Natural killer cell treated with Interleukin-12 subunit alpha and Interleukin-12 subunit beta and Interleukin-15 and Interleukin-18, amount 100 ng/mL, for 72 hours (primary cell): ENCODE measurements at regions not wholly inside any gene's neighbourhood (a gene's known extent, or its start where the extent isn't known, plus 50 kb on each side); places are given as distances from the start of the nearest gene placed in this dataset.

Source experiments
- ATAC-seq, 2 donors: fragments of 150-1000 bp; cut with Tn5 transposase in 1 of 2; sonication (Bioruptor Pico), chemical (Tn5 transposase) in 1 of 2; 2 replicates each; pipeline ENCODE4 v1.10.0; 2021
- DNase-seq: peaks from one replicate; pipeline ENCODE4 v3.0.0; 2022; ENCODE audit warnings: low spot score
- H3K27ac Mint-ChIP-seq, 2 donors: 1 replicate in 1 of 2; 2 replicates in 1 of 2; pipeline ENCODE4 v1.8.0; 2022; ENCODE audit warnings: mixed read lengths in 2 of 2, mild to moderate bottlenecking in 1 of 2, moderate library complexity in 1 of 2
- H3K27me3 Mint-ChIP-seq, 2 donors: 1 replicate in 1 of 2; 2 replicates in 1 of 2; pipeline ENCODE4 v1.8.0; 2022; ENCODE audit warnings: mixed read lengths in 2 of 2
- H3K36me3 Mint-ChIP-seq: one replicate; pipeline ENCODE4 v1.8.0; 2022; ENCODE audit warnings: mixed read lengths
- H3K4me1 Mint-ChIP-seq, 2 donors: 1 replicate in 1 of 2; 2 replicates in 1 of 2; pipeline ENCODE4 v1.8.0; 2022; ENCODE audit warnings: low read depth in 2 of 2, mixed read lengths in 2 of 2, mild to moderate bottlenecking in 1 of 2
- H3K4me3 Mint-ChIP-seq: one replicate; pipeline ENCODE4 v1.8.0; 2022; ENCODE audit warnings: mixed read lengths
- H3K9me3 Mint-ChIP-seq: 2 replicates; pipeline ENCODE4 v1.8.0; 2022; ENCODE audit warnings: mixed read lengths

- ATAC-seq (no peak), DNase-seq (no peak)
- Mint-ChIP-seq H3K4me3 (no peak overlapping the region), H3K36me3 (no peaks in the 10 kb centered on the region), H3K27ac (no peak overlapping the region), H3K4me1 (no peaks in the 10 kb centered on the region), H3K9me3 (peaks cover 8% of the 10 kb centered on the region), H3K27me3 (peaks cover 0 to 11% of the 10 kb centered on the region in 2 donors)
These were observed 170.3 kb downstream of the CBLN1 start for GRCh38 chr16:49111351-49111750.

GRCh38 chr16:49108611-49109010 is 173.0 kb downstream of the CBLN1 start:
- Mint-ChIP-seq H3K27ac (no peak overlapping the region), H3K9me3 (peaks cover 11% of the 10 kb centered on the region), H3K4me3 (no peak overlapping the region), H3K27me3 (peaks cover 0 to 10% of the 10 kb centered on the region in 2 donors), H3K36me3 (no peaks in the 10 kb centered on the region), H3K4me1 (no peaks in the 10 kb centered on the region)
- DNase-seq (no peak), ATAC-seq (no peak)

GRCh38 chr16:49103298-49103697 is 178.3 kb downstream of the CBLN1 start:
- Mint-ChIP-seq H3K27me3 (no peaks in the 10 kb centered on the region), H3K36me3 (no peaks in the 10 kb centered on the region), H3K4me1 (no peaks in the 10 kb centered on the region), H3K27ac (no peak overlapping the region), H3K4me3 (no peak overlapping the region), H3K9me3 (peaks cover 14% of the 10 kb centered on the region)
- ATAC-seq (no peak), DNase-seq (no peak)

GRCh38 chr16:49101997-49102396 is 179.6 kb downstream of the CBLN1 start:
- peaks cover 18% of the 10 kb centered on the region for H3K9me3 Mint-ChIP-seq
- H3K36me3 Mint-ChIP-seq: no peaks in the 10 kb centered on the region
- no peak overlapping the region for H3K27ac Mint-ChIP-seq
- no peaks in the 10 kb centered on the region for H3K27me3 Mint-ChIP-seq
- DNase-seq: no peak
- H3K4me3 Mint-ChIP-seq: no peak overlapping the region
- no peaks in the 10 kb centered on the region for H3K4me1 Mint-ChIP-seq
- ATAC-seq: no peak

- DNase-seq (no peak), ATAC-seq (no peak)
- no peaks in the 10 kb centered on the region for H3K36me3 Mint-ChIP-seq
- H3K4me1 Mint-ChIP-seq: no peaks in the 10 kb centered on the region
- no peaks in the 10 kb centered on the region for H3K27me3 Mint-ChIP-seq
- no peak overlapping the region for H3K4me3 Mint-ChIP-seq
- no peak overlapping the region for H3K27ac Mint-ChIP-seq
- peaks cover 18% of the 10 kb centered on the region for H3K9me3 Mint-ChIP-seq
These were observed 181.3 kb downstream of the CBLN1 start for GRCh38 chr16:49100366-49100765.

GRCh38 chr16:49097964-49098363 is 183.7 kb downstream of the CBLN1 start:
- no peak for DNase-seq
- Mint-ChIP-seq H3K27me3 (no peaks in the 10 kb centered on the region), H3K4me1 (no peaks in the 10 kb centered on the region), H3K36me3 (no peaks in the 10 kb centered on the region), H3K4me3 (no peak overlapping the region), H3K27ac (no peak overlapping the region), H3K9me3 (peaks cover 13% of the 10 kb centered on the region)
- ATAC-seq: no peak

- no peak for DNase-seq
- no peak overlapping the region for H3K27ac Mint-ChIP-seq
- H3K27me3 Mint-ChIP-seq: no peaks in the 10 kb centered on the region
- ATAC-seq: no peak
- H3K4me1 Mint-ChIP-seq: no peaks in the 10 kb centered on the region
- H3K9me3 Mint-ChIP-seq: peaks cover 8% of the 10 kb centered on the region
- H3K4me3 Mint-ChIP-seq: no peak overlapping the region
- no peaks in the 10 kb centered on the region for H3K36me3 Mint-ChIP-seq
These were observed 185.3 kb downstream of the CBLN1 start for GRCh38 chr16:49096176-49096945.

GRCh38 chr16:49095539-49095938 is 186.1 kb downstream of the CBLN1 start:
- Mint-ChIP-seq H3K27me3 (no peaks in the 10 kb centered on the region), H3K9me3 (peaks cover 4% of the 10 kb centered on the region), H3K27ac (no peak overlapping the region), H3K4me1 (no peaks in the 10 kb centered on the region), H3K36me3 (no peaks in the 10 kb centered on the region), H3K4me3 (no peak overlapping the region)
- no peak for DNase-seq
- no peak for ATAC-seq

- H3K4me3 Mint-ChIP-seq: no peak overlapping the region
- no peak for DNase-seq
- H3K9me3 Mint-ChIP-seq: peaks cover 4% of the 10 kb centered on the region
- H3K4me1 Mint-ChIP-seq: no peaks in the 10 kb centered on the region
- H3K36me3 Mint-ChIP-seq: no peaks in the 10 kb centered on the region
- ATAC-seq: no peak
- no peak overlapping the region for H3K27ac Mint-ChIP-seq
- H3K27me3 Mint-ChIP-seq: no peaks in the 10 kb centered on the region
These were observed 187.2 kb downstream of the CBLN1 start for GRCh38 chr16:49094471-49094870.

- Mint-ChIP-seq H3K27ac (no peak overlapping the region), H3K4me3 (no peak overlapping the region), H3K4me1 (no peaks in the 10 kb centered on the region), H3K27me3 (no peaks in the 10 kb centered on the region), H3K9me3 (peaks cover 4% of the 10 kb centered on the region), H3K36me3 (no peaks in the 10 kb centered on the region)
- ATAC-seq (no peak), DNase-seq (no peak)
These were observed 187.7 kb downstream of the CBLN1 start for GRCh38 chr16:49093939-49094338.

- H3K4me1 Mint-ChIP-seq: no peaks in the 10 kb centered on the region
- no peak overlapping the region for H3K27ac Mint-ChIP-seq
- H3K9me3 Mint-ChIP-seq: peaks cover 4% of the 10 kb centered on the region
- no peak for DNase-seq
- H3K36me3 Mint-ChIP-seq: no peaks in the 10 kb centered on the region
- ATAC-seq: no peak
- no peak overlapping the region for H3K4me3 Mint-ChIP-seq
- H3K27me3 Mint-ChIP-seq: no peaks in the 10 kb centered on the region
These were observed 188.9 kb downstream of the CBLN1 start for GRCh38 chr16:49092704-49093103.

GRCh38 chr16:49089533-49089932 is 192.1 kb downstream of the CBLN1 start:
- peaks cover 10% of the 10 kb centered on the region for H3K9me3 Mint-ChIP-seq
- no peak overlapping the region for H3K4me3 Mint-ChIP-seq
- ATAC-seq: no peak

GRCh38 chr16:49089039-49089438 is 192.6 kb downstream of the CBLN1 start:
- Mint-ChIP-seq H3K4me3 (no peak overlapping the region), H3K9me3 (peaks cover 15% of the 10 kb centered on the region), H3K4me1 (no peaks in the 10 kb centered on the region), H3K27me3 (no peaks in the 10 kb centered on the region), H3K27ac (no peak overlapping the region), H3K36me3 (peaks cover 9% of the 10 kb centered on the region)
- DNase-seq (no peak), ATAC-seq (no peak)

More at GRCh38 chr16:49089533-49089932, 192.1 kb downstream of the CBLN1 start:
- no peaks in the 10 kb centered on the region for H3K27me3 Mint-ChIP-seq
- peaks cover 8% of the 10 kb centered on the region for H3K36me3 Mint-ChIP-seq
- H3K4me1 Mint-ChIP-seq: no peaks in the 10 kb centered on the region
- H3K27ac Mint-ChIP-seq: no peak overlapping the region
- no peak for DNase-seq

- Mint-ChIP-seq H3K4me3 (no peak overlapping the region), H3K4me1 (no peaks in the 10 kb centered on the region), H3K36me3 (peaks cover 9% of the 10 kb centered on the region), H3K27ac (no peak overlapping the region), H3K27me3 (no peaks in the 10 kb centered on the region), H3K9me3 (peaks cover 15% of the 10 kb centered on the region)
- no peak for ATAC-seq
- no peak for DNase-seq
These were observed 196.0 kb downstream of the CBLN1 start for GRCh38 chr16:49085686-49086085.
